ENCODE measurements at regions not wholly inside any gene's neighbourhood (a gene's known extent, or its start where the extent isn't known, plus 50 kb on each side); places are given as distances from the start of the nearest gene placed in this dataset.

DNA sequence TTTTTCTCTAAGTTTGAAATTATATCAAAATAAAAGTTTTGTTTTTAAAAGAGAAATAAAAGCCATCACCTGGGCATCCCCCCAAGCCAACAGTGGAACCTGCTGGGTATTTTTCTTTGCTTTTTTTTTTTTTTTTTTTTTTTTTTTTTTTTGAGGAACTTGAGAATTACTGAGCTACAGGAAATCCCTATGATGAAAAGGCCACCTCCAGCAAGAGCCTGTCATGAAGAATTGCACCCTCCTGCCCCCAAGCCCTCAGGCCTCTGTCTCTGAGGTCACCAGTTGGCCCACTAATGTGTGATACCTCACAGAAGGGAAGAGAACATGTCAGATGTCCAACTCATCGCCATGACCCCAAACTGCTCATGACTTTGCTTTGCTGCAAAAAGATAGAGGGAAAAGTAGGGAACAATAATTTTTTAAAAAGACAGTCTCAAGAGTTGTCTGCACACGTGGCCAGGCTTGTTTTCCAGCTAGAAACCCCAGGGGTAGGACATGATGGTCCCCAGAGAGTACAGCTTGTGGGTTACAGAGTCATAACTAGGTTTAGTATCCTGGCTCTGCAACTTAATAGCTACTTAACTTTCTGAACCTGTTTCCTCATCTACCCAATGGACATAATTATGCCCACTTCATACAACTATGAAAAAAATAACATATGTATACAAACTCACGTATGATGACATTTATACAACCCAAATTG is 124.3 kb upstream of the EGLN3 start:
- no peaks in the 10 kb centered on the region for H3K4me1 ChIP-seq (ENCODE audit: insufficient read depth, low read length)
- H3K9me3 ChIP-seq (ENCODE audit: low read length), result peaks cover 4% of the 10 kb centered on the region
- no peaks in the 10 kb centered on the region for H3K36me3 ChIP-seq (replicated peaks in 1 of 2; ENCODE audit: control insufficient read depth in 1 of 2, insufficient read depth in 2 of 2, low read length in 2 of 2)
- 36% methylated on average over 3 of the region's 3 CpGs for WGBS (ENCODE audit: low lambda C conversion rate)
- DNase-seq (ENCODE audit: low spot score), result no peak
- in situ Hi-C loops (cut with HindIII; ENCODE audit: extremely low pct_ligation_motif_present, low pct_unique_long_range_greater_than_20kb), result no loop called here
- H3K27ac ChIP-seq (ENCODE audit: extremely low read length, insufficient read depth, low read length), result no peak overlapping the region
- FAIRE-seq, result no peak
- no peak for ATAC-seq
- TF ChIP-seq, protein P1, sequence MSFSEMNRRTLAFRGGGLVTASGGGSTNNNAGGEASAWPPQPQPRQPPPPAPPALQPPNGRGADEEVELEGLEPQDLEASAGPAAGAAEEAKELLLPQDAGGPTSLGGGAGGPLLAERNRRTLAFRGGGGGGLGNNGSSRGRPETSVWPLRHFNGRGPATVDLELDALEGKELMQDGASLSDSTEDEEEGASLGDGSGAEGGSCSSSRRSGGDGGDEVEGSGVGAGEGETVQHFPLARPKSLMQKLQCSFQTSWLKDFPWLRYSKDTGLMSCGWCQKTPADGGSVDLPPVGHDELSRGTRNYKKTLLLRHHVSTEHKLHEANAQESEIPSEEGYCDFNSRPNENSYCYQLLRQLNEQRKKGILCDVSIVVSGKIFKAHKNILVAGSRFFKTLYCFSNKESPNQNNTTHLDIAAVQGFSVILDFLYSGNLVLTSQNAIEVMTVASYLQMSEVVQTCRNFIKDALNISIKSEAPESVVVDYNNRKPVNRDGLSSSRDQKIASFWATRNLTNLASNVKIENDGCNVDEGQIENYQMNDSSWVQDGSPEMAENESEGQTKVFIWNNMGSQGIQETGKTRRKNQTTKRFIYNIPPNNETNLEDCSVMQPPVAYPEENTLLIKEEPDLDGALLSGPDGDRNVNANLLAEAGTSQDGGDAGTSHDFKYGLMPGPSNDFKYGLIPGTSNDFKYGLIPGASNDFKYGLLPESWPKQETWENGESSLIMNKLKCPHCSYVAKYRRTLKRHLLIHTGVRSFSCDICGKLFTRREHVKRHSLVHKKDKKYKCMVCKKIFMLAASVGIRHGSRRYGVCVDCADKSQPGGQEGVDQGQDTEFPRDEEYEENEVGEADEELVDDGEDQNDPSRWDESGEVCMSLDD (CRISPR knock-in tag; IDR thresholded peaks at IDR 0.05; ENCODE audit: borderline replicate concordance), result no peak
- TF ChIP-seq TBX3 (IDR thresholded peaks at IDR 0.05; ENCODE audit: borderline replicate concordance), result no peak
- no peak for TF ChIP-seq KDM3A (CRISPR knock-in tag; IDR thresholded peaks at IDR 0.05; ENCODE audit: low read depth)
- no peak for TF ChIP-seq CEBPG (CRISPR knock-in tag; IDR thresholded peaks at IDR 0.05)
- TF ChIP-seq MTF1 (CRISPR knock-in tag; IDR thresholded peaks at IDR 0.05), result no peak
- no peak for TF ChIP-seq PLRG1 (conservative IDR thresholded peaks at IDR 0.05)
- no peak for TF ChIP-seq KLF15 (CRISPR knock-in tag; IDR thresholded peaks at IDR 0.05; ENCODE audit: borderline replicate concordance)
- TF ChIP-seq ZNF562 (CRISPR knock-in tag; IDR thresholded peaks at IDR 0.05; ENCODE audit: borderline replicate concordance), result no peak
- TF ChIP-seq HMG20A (CRISPR knock-in tag; IDR thresholded peaks at IDR 0.05; ENCODE audit: borderline replicate concordance), result no peak
- TF ChIP-seq, protein P2, sequence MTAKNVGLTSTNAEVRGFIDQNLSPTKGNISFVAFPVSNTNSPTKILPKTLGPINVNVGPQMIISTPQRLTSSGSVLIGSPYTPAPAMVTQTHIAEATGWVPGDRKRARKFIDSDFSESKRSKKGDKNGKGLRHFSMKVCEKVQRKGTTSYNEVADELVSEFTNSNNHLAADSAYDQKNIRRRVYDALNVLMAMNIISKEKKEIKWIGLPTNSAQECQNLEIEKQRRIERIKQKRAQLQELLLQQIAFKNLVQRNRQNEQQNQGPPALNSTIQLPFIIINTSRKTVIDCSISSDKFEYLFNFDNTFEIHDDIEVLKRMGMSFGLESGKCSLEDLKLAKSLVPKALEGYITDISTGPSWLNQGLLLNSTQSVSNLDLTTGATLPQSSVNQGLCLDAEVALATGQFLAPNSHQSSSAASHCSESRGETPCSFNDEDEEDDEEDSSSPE (CRISPR knock-in tag; IDR thresholded peaks at IDR 0.05), result no peak
- CTCF ChIA-PET (ENCODE audit: low intra/inter-chr PET ratio, low total read pairs), result no interaction called here
- no peak overlapping the region for H3K9ac ChIP-seq (ENCODE audit: insufficient read depth, low read depth, low read length)
- no TSS peak for BruUV-seq (replicated peaks)
- H4K20me1 ChIP-seq (ENCODE audit: insufficient read depth, low read length), result no peaks in the 10 kb centered on the region
- intact Hi-C loops (cut with micrococcal nuclease; ENCODE audit: unreplicated experiment), result no loop called here
- no peak overlapping the region for H3K4me2 ChIP-seq (ENCODE audit: low read depth, low read length)
- no peak overlapping the region for H3K4me3 ChIP-seq (replicated peaks in 1 of 3; ENCODE audit: insufficient read depth in 1 of 3, low read depth in 2 of 3, low read length in 3 of 3)
- no peak overlapping the region for H2AFZ ChIP-seq (ENCODE audit: low read length)
- no peaks in the 10 kb centered on the region for H3K79me2 ChIP-seq (ENCODE audit: insufficient read depth, low read length)
- POLR2A ChIA-PET, result interaction anchor here (0.6 kb wide), 1 partner anchor 24 kb away, joined by 3 read pairs; no protein-coding TSS in a partner anchor
- H3K27me3 ChIP-seq (ENCODE audit: control insufficient read depth in 1 of 2, insufficient read depth in 2 of 2, low read length in 2 of 2), result peaks cover 2 to 16% of the 10 kb centered on the region in 2 experiments; a peak in 2 of 5 replicates

Data from HepG2 (cell line).